T-helper 9 cell (primary cell): ENCODE measurements at regions not wholly inside any gene's neighbourhood (a gene's known extent, or its start where the extent isn't known, plus 50 kb on each side); places are given as distances from the start of the nearest gene placed in this dataset.

ENCODE experiments used
- DNase-seq: peaks from one replicate; pipeline ENCODE4 v3.0.0-alpha.2; 2020

DNA sequence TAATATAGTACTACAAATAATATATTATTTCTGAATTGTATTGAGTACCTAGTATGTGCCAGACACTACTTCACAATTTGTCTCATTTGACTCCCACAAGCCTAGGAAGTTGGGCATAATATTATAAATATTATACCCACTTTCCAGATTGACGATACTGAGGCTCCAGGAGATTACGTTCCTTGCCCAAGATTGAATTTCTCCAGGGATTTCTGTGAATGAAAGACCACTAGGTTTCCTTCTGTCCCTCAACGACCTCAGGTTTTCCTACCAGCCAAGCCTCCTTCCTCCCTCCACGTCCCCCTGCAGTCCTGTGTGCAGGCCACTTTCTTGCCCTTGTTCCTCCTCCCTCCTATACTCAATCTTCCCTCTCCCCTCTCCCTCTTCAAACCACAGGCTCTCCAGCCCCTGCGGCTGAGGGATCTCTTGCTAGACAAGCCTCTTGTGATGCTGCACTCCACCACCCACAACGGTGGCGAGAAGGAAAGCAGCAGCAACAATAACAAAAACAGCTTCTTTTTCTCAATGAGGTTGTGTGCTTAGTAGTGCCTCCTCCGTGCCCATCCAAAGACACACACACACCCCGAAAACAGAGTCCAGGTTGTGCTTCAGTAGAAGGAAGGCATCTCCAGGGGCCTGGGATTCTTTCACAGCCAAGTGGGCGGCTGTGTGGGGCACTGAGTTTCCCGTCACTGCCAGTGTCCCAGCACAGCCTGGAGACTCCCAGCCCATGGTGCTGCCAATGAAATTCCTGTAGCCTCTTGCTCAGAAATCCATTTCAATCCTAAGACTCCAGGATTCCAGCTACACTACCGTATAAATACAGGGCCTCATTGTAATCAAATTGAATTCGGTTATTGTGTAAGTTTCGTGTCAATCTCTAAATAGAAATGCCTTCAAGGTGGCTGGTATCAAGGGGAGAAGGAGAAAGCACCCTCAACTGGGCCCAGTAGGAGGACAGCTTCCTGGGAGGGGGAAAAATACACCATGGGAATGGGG, 94.4 kb downstream of the NCR2 start:
- DNase-seq, result no peak

DNA sequence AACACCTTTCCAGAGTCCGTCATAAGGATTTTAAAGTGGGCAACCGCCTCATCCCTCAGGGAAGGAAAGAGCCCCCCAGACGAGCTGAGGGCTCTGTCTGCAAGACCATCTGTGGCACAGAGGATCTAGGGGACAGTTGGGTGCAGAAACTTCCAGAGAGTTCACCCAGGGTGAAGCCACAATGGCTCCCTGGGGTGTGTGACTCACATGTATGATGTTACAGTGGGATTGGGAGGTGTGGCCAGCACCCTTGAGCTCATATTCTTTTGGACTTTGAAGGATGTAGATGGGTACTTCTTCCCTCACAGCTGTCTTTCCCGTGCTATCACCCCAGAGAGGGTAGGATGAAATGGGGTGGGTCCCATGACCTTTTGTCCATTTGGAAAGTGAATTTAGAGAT, 95.5 kb downstream of the NCR2 start:
- no peak for DNase-seq

DNA sequence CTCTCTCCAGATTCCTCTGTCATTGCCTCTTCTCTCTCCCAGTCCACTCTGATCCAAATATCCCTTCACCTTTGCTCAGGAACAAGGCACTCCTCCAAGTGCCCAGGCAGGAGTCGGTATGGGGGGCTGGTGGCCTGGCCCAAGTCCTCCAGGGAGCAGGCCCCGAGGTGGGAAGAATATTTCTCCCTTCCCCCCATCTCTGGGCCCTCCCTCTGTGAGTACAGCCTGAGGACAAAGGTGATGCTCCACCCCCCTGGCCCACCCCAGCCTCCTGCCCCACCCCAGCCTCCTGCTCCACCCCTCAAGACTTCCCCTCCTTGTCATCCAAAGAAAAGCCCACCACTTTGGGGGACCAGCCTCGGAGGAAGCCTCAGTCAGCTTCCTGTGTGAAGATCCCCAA, 96.9 kb downstream of the NCR2 start:
- DNase-seq, result no peak

DNA sequence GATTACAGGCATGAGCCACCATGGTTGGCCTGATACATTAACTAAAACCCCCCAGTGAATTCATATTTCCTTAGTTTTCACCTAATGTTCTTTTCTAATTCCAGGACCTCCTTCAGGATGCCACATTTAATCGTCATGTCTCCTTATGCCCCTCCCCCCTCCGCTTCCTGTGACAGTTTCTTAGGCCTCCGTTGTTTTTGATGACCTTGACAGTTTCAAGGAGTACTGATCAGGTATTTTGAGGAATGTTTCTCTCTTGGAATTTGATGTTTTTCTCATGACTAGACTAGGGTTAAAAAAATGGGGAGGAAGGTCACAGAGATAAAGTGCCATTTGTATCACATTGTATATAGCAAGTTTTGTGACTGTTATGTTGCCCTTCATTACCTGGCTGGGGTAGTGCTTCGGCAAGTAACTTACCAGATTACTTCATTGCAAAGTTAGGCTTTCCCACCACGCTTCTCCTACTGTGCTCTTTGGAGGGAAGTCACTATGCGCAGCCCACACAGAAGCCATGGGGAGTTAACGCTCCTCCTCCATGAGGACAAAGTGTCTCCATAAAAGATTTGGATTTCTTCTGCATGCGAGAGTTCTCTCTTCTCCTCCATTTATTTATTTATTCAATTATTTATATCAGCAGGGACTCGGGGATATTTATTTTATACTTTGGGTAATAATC, 99.5 kb downstream of the NCR2 start:
- no peak for DNase-seq

DNA sequence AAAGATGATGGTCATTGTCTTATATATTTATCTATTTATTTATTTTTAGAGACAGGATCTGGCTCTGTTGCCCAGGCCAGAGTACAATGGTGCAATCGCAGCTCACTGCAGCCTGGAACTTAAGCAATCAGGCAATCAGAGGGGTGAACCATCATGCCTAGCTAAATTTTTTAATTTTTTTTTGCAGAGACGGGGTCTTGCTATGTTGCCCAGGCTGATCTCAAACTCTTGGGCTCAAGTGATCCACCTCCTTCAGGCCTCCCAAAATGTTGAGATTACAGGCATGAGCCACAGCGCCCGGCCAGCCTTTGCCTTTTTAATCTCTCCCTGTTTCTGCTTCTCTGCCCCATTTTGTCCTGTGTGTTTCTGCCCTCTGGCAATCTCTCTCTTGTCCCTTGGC, 102.2 kb downstream of the NCR2 start:
- no peak for DNase-seq

DNA sequence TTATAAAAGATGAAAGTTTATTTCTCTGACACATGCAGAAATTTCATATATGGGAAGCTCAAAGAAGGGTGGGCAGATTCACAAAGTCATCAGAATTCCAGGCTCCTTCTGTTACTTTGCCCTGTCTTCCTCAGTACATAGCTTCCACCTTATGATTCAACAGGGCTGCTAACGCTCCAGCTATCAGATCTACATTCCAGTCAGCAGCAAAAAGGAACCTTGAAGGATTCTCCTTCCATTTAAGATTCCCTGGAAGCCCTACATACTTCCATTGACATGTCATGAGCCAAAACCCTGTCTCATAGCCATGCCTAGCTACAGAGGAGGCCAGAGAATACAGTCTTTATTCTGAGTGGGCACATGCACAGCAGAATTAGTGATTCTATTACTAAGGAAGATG, 103.3 kb downstream of the NCR2 start:
- no peak for DNase-seq

DNA sequence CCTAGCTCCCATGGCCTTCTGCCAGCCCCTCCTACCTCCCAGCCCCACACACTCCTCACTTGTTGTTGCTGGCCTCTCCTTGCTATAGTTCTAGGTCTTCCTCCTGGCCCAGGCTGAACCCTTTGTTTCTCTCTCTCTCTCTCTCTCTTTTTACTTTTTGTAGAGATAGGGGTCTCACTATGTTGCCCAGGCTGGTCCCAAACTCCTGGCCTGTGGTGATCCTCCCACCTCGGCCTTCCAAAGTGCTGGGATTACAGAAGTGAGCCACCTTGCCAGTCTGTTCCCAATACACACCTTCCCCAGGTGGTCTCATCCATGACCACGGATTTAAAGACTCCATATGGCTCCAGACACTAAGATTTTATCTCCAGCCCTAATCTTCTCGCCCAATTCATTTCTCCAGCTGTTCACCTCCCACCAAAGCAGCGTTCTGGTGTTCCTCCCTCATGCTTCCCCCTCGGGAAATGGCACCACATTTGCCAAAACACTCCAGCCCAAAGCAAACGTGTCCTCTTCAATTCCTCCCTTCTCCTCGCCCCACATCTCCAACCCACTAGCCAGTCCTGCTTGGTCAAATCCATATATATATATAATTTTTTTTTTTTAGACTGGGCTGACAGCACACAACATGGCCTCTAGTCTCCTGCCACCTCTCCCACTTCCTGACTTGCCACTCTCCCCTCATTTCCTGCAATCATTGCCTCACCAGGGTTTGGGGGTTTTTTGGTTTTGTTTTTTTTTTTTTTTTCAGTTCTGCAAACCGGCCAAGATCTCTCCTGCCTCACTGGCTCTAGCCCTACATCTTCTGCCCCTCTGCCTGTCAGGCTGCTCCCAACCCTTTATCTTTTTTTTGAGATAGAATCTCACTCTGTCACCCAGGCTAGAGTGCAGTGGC, 104.4 kb downstream of the NCR2 start:
- DNase-seq, result no peak

DNA sequence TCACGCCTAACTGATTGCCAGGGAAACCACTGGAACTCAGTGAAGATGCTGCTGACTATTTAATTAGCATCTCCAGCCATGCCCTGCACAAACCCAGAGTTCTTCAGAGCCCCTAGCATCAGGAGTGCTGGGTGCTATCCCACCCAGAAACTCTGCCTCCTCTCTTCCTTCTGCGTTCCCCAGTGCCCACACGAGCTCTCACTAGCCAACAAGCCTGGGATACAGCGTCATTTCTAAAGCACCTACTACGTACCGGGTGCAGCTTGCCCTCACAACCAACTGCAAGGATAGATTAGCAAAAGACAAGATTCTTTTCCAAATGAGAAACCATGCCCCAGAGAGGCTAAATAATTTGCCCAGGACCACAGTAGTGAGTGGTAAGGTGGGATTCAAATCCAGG, 105.2 kb upstream of the FOXP4 start:
- no peak for DNase-seq

DNA sequence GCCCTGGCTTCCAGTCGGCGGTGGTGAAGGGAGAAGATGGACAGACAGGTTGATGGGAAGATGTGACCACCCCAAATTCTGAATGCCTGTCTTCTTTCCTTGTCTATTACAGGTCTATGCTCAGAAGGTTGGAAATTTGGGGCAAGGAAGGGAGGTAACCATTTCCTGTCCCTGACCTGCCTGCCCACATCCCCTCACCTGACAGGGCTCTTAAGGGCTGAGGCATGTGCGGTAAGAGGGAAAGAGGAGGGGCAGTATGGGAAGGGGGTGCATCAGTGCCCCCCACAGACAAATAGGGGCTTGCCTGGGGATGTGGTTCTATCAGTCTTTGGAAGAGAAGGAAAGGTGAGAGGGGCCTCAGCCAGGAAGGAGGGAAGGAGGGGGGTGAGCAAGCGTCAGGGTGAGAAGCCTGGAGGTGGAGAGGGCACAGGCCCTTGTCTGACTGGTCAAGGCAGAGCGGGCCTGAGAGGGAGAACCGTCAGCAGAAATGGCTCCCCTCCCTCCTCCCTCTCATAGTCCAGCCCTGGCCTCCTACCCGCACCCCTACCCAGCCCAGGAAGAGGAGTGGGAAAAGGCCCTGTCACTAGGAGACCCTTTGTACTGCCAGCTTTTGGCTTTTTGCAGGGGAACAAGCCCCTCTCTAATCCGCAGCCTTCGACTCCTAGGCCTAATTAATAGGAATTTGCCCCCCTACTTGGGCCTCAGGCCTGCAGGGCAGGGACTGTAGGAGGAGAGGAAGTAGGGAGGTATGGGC, 104.4 kb upstream of the FOXP4 start:
- no peak for DNase-seq

DNA sequence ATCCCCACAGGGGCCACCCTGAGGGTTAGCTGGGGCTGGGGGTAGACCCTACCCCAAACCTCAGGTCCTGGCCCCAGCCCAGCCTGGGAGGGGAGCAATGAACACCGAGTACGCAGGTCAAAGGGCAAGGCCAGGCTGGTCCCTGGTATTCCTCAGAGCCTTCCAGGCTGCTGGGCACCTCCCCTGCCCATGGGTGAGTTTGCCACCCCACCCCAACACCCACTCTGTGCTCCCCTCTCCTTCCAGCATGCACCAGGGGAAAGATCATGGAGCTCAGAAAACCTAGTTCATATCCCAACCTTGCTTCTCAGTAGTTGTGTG, 103.9 kb upstream of the FOXP4 start:
- no peak for DNase-seq

DNA sequence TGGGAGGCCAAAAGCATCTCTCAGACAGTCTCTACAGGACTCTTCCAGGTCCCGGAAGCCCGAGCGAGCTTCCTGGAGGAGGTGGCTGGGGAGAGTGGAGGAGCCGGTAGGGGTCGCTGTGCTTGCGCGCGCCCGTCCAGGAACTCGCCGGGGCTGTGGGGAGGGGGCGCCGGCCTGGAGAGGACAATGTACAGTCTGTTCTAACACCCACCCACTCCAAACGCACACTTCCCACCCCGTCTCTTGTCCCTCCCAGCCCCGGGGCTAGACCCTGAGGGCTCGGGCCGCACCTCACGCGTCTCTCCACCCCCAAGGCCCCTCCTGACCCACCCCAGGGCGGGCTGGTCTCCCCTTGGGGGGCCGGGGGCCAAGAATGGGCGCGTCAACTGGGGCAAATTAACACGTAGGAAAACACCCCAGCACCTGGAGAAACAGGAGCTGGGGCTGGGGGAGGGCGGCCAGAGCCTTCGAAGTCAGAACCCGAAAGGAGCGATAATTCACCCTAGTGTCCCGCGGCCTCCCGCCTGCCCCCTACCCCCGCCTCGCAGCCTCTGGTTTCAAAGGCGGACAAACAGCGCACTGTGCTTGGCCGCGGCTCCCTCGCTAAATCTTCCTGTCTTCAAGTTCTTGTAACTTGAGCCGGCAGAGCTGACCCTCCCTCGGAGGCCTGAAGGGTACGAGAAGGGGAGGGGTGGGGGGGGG, 103.2 kb upstream of the FOXP4 start:
- DNase-seq, result peak; percentile 25

DNA sequence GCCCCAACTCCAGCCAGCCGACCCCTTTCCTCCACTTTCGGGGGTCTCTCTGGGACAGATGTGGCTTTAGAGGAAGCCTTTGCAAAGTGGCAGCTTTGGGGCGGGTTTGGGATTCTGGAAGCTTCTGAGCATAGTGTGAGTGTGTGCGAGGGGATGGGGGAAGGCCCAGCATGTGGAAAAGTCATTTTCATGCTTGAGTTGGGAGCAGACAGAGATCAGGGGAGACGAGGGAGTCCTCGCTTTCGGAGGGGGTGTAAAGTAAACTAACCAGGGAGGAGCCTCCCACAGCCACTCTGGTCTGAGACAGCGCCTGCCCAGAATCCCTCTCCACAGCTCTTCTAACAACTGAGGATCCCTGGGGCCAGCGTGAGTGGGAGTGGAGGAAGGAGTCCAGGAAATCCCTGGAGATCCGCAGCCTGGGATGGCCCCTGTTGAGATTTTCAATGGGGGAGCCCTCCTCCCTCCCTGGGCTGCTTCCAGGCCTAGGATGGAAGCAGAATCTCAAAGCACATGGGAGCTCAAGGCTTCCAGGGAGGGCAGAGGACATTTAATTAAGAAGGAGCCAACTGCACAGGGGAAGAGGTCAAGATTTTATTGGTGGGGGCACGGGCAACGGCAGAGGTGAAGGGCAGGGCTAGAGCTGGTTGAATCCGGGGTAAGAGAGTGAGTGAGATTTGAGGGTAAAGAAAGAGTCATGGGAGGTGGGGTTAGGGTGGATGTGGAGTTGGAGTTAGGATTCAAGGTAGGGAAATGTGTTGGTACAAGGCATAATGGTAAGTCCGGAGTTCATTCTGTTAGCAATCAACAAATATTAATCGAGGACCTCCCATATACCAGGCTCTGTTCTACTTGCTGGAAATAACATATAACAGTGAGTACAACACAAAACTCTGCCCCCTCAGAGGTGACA, 102.3 kb upstream of the FOXP4 start:
- DNase-seq, result no peak

DNA sequence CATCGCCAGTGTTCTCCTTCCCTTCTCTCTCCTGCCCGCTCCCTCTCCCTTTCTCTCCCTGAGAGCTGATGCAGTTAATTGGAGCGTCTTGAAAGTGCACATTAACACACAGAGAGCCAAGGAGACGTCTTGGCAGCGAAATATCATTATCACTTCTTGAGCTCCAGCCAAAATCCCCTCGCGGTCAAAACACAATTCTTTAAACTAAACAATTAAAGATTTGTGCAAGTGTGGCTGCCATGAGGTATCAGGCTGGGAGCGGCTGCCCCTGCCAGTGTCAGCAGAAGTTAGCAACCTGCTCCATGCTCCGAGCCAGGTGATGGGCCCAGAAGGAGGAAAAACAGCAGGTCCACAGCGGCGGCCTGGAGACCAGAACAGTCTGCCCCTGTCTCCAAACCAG, 100.9 kb upstream of the FOXP4 start:
- DNase-seq, result no peak

DNA sequence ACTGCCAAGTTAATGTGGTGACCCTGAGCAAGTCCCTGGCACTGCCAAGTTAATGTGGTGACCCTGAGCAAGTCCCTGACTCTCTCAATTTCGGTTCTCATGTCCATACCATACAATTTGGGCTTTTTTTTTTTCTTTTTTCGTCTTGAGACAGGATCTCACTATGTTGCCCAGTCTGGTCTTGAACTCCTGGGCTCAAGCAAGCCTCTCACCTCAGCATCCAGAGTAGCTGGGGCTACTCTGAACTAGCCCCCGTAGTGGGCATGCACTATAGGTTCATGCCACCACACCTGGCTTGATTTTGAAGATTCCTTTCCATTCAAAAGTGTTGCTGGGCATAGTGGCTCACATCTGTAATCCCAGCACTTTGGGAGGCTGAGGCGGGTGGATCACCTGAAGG, 100.0 kb upstream of the FOXP4 start:
- DNase-seq, result no peak

DNA sequence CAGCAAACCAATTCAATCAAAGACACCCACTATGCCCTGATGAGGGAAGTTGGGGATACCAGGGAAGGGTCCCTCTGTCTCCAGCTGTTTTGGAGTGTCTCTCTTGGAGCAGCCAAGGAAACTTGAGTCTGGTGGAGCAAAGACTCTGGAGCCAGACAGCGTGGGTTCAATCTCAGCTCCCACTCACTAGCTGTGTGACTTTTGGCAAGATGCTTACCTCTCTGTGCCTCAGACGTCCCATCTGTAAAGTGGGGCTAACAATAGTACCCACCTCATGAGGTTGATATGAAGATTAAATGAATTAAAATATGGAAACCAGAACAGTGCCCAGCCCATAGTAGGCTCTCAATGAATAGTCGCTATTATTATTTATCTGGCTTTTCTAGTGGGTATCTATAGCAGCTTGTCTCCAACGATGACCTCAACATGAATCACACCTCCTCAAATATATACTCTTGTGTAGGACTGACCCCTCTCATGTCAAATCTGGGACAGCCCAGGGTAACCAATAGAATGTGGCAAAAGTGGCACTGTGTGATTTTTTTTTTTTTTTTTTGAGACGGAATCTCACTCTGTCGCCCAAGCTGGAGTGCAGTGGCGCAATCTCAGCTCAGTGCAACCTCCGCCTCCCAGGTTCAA, 99.2 kb upstream of the FOXP4 start:
- no peak for DNase-seq

DNA sequence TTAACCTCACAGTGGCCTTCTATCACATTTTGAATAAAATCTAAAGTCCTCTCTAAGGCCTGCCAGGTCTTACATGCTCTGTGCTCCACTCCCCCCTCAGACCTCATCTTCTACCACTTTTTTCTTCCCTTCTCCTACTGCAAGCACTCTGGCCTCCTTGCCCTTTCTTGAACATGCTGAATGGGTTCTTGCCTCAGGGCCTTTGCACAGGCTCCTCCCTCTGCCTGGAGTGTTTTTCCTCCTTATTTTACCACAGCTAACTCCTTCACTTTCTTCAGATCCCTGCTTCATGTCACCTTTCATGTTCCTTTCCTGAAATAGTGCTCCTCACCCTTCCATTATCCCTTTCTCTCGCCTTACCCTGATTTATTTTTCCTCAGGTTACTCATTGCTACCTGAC, 97.9 kb upstream of the FOXP4 start:
- no peak for DNase-seq

DNA sequence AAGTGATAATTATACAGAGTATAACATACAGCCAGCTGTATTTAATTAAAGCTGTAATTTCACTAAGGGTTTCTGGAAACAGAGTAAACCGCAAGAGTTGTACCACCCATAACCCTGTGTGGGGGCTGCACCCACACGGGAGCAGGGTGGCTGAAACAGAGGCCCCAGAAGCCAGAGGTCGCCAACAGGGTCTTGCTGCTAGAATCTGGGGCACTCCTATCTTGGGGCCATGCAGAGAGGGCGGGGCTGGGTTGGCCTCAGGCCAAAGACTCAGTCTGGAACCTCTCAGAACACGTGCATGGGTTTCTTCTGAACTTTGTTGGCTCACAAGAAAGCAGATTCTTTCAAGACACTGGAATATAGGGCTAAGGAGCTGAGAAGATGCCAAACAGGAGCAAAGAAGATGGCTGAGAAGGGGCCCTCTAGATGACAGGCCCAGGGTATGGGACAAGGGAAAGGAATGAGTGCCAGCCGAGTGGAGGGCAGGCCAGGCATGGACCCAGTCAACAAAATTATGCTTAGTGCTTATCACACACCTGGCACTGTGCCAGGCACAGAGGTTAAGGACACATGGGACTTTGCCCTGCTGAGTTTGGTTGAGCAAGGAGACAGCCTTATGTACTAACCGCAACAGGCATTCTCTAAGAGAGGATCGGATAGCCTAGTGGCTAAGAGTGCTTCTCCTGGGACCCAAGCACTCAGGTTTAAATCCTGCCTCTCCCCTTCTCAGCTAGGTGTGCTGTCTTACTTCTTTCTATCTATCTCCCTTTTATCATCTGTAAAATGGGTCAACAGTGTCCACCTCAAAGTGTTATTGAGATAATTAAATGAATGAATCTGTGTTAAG, 96.6 kb upstream of the FOXP4 start:
- DNase-seq, result no peak

DNA sequence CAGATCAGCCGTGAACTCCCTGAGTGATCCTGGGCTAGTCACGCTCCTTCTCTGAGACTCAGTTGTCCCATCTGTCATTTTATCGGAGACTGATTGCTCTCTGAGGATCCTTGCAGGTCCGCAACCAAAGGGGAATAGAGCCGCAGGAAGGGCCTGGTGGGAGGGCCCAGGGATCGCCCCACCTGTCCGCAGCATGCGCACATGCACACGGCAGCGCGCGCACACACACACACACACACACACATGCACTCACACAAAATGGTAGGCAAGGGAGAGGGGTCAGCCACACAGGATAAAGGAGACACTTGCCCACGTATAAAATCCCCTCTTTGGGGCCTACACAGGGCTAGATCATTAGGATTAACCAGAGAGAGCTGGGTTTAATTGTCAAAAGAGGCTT, 95.6 kb upstream of the FOXP4 start:
- no peak for DNase-seq

DNA sequence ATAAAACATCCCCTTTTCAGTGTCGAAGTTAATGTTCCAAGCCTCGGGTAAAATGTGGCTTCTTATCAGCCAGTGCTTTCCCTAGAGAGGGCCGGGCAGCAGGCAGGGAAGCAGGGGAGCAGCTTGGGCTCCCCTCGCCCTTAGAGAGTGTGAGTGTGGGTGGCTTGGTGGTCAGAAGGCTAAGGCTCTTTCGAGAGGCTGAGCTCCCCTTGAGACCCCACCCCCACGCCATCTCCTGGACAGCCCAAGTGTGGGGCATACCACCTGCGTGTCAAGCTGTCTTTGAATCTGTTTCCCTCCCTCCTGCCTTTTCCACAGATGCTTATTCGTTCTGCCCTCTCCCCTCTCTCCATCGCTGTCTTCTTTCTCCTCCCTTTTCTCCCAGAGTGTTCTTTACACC, 95.1 kb upstream of the FOXP4 start:
- DNase-seq, result no peak
